Fibroblast of skin of back (primary cell): ENCODE measurements at regions not wholly inside any gene's neighbourhood (a gene's known extent, or its start where the extent isn't known, plus 50 kb on each side); places are given as distances from the start of the nearest gene placed in this dataset.

Experiments used
- DNase-seq: peaks from one replicate; pipeline ENCODE4 v3.0.0-alpha.2; 2013

GRCh38 chr10:128764190-128764589 is 638.0 kb upstream of the MKI67 start:
- DNase-seq = no peak

GRCh38 chr10:128766915-128767314 is 640.7 kb upstream of the MKI67 start:
- no peak for DNase-seq

GRCh38 chr10:128774979-128775378 is 648.8 kb upstream of the MKI67 start:
- no peak for DNase-seq

- DNase-seq = no peak
Observed at GRCh38 chr10:128775743-128776142, 649.5 kb upstream of the MKI67 start.

GRCh38 chr10:128776673-128777252 is 650.5 kb upstream of the MKI67 start:
- DNase-seq = no peak

GRCh38 chr10:128777342-128777741 is 651.1 kb upstream of the MKI67 start:
- DNase-seq = no peak

GRCh38 chr10:128779416-128779815 is 653.2 kb upstream of the MKI67 start:
- DNase-seq = no peak

- no peak for DNase-seq
Observed at GRCh38 chr10:128780156-128780761, 654.0 kb upstream of the MKI67 start.

- no peak for DNase-seq
Observed at GRCh38 chr10:128781637-128782036, 655.4 kb upstream of the MKI67 start.

- DNase-seq = no peak
Observed at GRCh38 chr10:128784444-128784843, 658.2 kb upstream of the MKI67 start.

GRCh38 chr10:128792426-128793140 is 666.4 kb upstream of the MKI67 start:
- DNase-seq = no peak

- no peak for DNase-seq
Observed at GRCh38 chr10:128793726-128794655, 667.8 kb upstream of the MKI67 start.

- DNase-seq = no peak
Observed at GRCh38 chr10:128796396-128796912, 670.2 kb upstream of the MKI67 start.

GRCh38 chr10:128802062-128802461 is 665.0 kb upstream of the MGMT start:
- no peak for DNase-seq

GRCh38 chr10:128803790-128804189 is 663.3 kb upstream of the MGMT start:
- no peak for DNase-seq

GRCh38 chr10:128804411-128804810 is 662.6 kb upstream of the MGMT start:
- no peak for DNase-seq

- DNase-seq = no peak
Observed at GRCh38 chr10:128808921-128809440, 658.1 kb upstream of the MGMT start.

- DNase-seq = no peak
Observed at GRCh38 chr10:128811511-128811910, 655.5 kb upstream of the MGMT start.

- no peak for DNase-seq
Observed at GRCh38 chr10:128812000-128812399, 655.0 kb upstream of the MGMT start.

GRCh38 chr10:128813574-128813973 is 653.5 kb upstream of the MGMT start:
- DNase-seq = no peak

GRCh38 chr10:128814024-128814423 is 653.0 kb upstream of the MGMT start:
- no peak for DNase-seq

- no peak for DNase-seq
Observed at GRCh38 chr10:128814782-128815181, 652.3 kb upstream of the MGMT start.

- no peak for DNase-seq
Observed at GRCh38 chr10:128816726-128817125, 650.3 kb upstream of the MGMT start.
